Astrocyte of the spinal cord (primary cell): ENCODE measurements at regions not wholly inside any gene's neighbourhood (a gene's known extent, or its start where the extent isn't known, plus 50 kb on each side); places are given as distances from the start of the nearest gene placed in this dataset.
A peak's percentile ranks its signal among the peaks of the same experiment; 100 is the strongest.

Experiments used
- DNase-seq: peaks from one replicate; pipeline ENCODE4 v3.0.0; 2011; ENCODE audit warnings: low read depth, low spot score
- H3K4me3 ChIP-seq: 2 replicates; pipeline ENCODE4 v1.5.1; 2011; ENCODE audit warnings: low read depth, mild to moderate bottlenecking, low read length, moderate library complexity
- in situ Hi-C: cut with HindIII; loops from 2 replicates; pipeline ENCODE4 v1.10.0; 2017; ENCODE audit warnings: low sequenced_read_pairs
- TF ChIP-seq, protein P1 (sequence below): IDR thresholded peaks from 2 replicates; pipeline ENCODE4 v1.5.1; 2012; ENCODE audit warnings: low read depth, mild to moderate bottlenecking, low read length, inconsistent platforms

DNA sequence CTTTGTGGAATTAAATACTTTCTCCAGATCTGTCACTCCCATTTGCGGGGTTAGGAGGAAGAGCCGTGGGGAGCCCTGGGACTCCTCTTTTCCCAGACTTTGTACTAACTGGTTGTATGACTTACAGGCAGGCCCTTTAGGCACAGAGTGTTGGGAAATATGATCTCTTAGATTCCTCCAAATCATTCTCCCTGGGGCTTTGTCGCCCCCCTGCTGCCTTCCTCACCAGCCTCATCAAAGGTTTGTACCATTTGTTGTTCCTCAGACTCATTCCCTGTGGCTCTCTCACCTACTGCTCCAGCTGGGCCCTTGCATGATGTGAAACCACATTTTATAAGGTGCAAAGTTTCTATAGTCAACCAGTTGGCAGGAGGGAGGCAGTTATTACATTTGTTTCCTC lies 56.4 kb downstream of the CRYGS start:
- TF ChIP-seq, protein P1, sequence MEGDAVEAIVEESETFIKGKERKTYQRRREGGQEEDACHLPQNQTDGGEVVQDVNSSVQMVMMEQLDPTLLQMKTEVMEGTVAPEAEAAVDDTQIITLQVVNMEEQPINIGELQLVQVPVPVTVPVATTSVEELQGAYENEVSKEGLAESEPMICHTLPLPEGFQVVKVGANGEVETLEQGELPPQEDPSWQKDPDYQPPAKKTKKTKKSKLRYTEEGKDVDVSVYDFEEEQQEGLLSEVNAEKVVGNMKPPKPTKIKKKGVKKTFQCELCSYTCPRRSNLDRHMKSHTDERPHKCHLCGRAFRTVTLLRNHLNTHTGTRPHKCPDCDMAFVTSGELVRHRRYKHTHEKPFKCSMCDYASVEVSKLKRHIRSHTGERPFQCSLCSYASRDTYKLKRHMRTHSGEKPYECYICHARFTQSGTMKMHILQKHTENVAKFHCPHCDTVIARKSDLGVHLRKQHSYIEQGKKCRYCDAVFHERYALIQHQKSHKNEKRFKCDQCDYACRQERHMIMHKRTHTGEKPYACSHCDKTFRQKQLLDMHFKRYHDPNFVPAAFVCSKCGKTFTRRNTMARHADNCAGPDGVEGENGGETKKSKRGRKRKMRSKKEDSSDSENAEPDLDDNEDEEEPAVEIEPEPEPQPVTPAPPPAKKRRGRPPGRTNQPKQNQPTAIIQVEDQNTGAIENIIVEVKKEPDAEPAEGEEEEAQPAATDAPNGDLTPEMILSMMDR: peak; percentile 19
- in situ Hi-C loops: no loop called here
- H3K4me3 ChIP-seq: no peak overlapping the region
- DNase-seq: no peak

- DNase-seq: no peak
- H3K4me3 ChIP-seq: no peak overlapping the region
- TF ChIP-seq, protein P1: no peak
- in situ Hi-C loops: no loop called here
These were observed 57.1 kb downstream of the CRYGS start for GRCh38 chr3:186487037-186487436.

GRCh38 chr3:186483611-186484340 lies 60.4 kb downstream of the CRYGS start:
- H3K4me3 ChIP-seq: no peak overlapping the region
- TF ChIP-seq, protein P1: no peak
- no peak for DNase-seq
- in situ Hi-C loops: no loop called here

- in situ Hi-C loops: no loop called here
- DNase-seq: no peak
- TF ChIP-seq, protein P1: no peak
- no peak overlapping the region for H3K4me3 ChIP-seq
These were observed 62.7 kb downstream of the CRYGS start for GRCh38 chr3:186481526-186481925.

DNA sequence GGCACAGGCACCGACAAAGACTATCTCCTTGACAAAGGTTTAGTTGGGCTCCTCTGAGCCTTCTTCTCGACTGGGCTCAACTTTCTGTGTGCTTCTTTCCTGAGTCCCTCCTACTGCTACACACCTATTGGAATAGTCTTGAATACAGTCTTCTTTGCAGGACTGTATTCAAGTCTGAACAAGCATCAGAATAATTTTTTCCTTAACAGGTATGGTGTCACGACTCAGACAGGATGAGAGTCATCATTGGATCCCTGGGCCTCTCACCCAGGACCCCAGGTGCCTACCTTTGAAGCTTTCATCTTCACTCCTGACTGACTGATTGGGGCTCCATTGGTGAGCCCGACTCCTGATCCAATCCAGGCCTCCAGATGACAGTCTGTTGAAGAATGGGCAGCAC lies 66.3 kb downstream of the CRYGS start:
- in situ Hi-C loops: no loop called here
- TF ChIP-seq, protein P1: no peak
- no peak for DNase-seq
- H3K4me3 ChIP-seq: no peak overlapping the region

DNA sequence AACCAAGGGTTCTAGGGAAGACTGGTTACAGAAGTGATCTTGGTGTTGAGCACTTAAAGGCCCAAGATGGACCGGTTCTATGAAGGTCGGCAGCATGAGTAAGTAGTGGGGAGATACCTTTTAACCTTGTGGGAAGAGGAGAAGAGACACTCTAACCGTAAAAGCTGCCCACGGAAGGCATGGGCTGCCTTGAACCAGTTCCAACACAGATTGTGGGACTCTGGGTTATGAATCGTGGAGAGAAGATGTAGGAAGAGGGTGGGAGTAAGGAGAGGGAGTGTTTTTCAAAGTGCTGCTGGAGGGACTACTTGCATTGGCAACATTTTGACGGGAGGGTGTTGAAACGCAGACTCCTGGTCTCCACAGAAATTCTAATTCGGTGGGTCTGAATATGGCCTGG lies 67.1 kb downstream of the CRYGS start:
- TF ChIP-seq, protein P1: no peak
- no peak for DNase-seq
- H3K4me3 ChIP-seq: no peak overlapping the region
- in situ Hi-C loops: no loop called here
